Uterus (tissue), 2 donors: ENCODE measurements at regions not wholly inside any gene's neighbourhood (a gene's known extent, or its start where the extent isn't known, plus 50 kb on each side); places are given as distances from the start of the nearest gene placed in this dataset.

ENCODE experiments used
- POLR2A ChIP-seq, 2 donors: fragments of 450-650 bp; IDR thresholded peaks; one replicate each; pipeline ENCODE4 v1.6.1; 2016; ENCODE audit warnings: antibody characterized with exemption in 2 of 2, mild to moderate bottlenecking in 1 of 2, moderate library complexity in 1 of 2
- TF ChIP-seq, protein P1 (sequence below), 4 experiments: fragments of 200-600 bp in 2 of 4; fragments of 450-650 bp in 2 of 4; sonication (generic) in 2 of 4; IDR thresholded peaks; one replicate each; pipeline ENCODE4 v1.5.1; 2016 to 2019; ENCODE audit warnings: antibody characterized with exemption in 4 of 4, mild to moderate bottlenecking in 2 of 4, moderate library complexity in 1 of 4

DNA sequence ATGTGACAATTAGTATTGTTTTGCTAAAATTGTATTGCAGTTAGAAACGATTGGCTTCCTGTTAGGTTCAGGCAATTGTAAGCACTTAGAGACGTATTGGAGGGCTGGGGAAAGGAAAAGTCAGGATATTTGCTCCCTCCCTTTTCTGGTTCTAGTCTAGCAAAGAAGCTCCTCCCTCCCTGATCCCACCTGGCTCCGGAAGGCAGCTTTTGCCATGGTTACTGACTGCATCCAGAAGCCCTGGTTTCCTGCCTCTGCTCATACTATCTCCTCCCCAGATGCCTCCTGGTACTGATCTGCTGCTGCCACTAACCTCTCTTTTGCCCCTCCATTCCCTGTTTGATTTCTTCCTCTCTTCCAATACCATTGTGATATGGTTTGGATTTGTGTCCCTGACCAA lies 275.9 kb downstream of the MREG start:
- TF ChIP-seq, protein P1, sequence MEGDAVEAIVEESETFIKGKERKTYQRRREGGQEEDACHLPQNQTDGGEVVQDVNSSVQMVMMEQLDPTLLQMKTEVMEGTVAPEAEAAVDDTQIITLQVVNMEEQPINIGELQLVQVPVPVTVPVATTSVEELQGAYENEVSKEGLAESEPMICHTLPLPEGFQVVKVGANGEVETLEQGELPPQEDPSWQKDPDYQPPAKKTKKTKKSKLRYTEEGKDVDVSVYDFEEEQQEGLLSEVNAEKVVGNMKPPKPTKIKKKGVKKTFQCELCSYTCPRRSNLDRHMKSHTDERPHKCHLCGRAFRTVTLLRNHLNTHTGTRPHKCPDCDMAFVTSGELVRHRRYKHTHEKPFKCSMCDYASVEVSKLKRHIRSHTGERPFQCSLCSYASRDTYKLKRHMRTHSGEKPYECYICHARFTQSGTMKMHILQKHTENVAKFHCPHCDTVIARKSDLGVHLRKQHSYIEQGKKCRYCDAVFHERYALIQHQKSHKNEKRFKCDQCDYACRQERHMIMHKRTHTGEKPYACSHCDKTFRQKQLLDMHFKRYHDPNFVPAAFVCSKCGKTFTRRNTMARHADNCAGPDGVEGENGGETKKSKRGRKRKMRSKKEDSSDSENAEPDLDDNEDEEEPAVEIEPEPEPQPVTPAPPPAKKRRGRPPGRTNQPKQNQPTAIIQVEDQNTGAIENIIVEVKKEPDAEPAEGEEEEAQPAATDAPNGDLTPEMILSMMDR (IDR thresholded peaks at IDR 0.05), result no peak
- no peak for TF ChIP-seq POLR2A (IDR thresholded peaks at IDR 0.05)
